Small intestine (tissue), 7 donors: ENCODE measurements at regions not wholly inside any gene's neighbourhood (a gene's known extent, or its start where the extent isn't known, plus 50 kb on each side); places are given as distances from the start of the nearest gene placed in this dataset.

Experiments
- DNase-seq, 2 donors: peaks; one replicate each; pipeline versions ENCODE4 v3.0.0 to v3.0.0-alpha.2; 2013
- FAIRE-seq: peaks from 2 replicates; lab custom pipeline; 2012; peaks lifted over from hg19 to GRCh38; lab: Jason Lieb, UNC
- H3K27ac ChIP-seq, 3 donors: one replicate each; pipeline ENCODE4 v1.5.1; 2013; ENCODE audit warnings: low read length in 2 of 3, mild to moderate bottlenecking in 2 of 3, control low read depth in 1 of 3, inconsistent platforms in 1 of 3, low read depth in 1 of 3, moderate library complexity in 1 of 3
- H3K27me3 ChIP-seq, 3 donors: one replicate each; pipeline ENCODE4 v1.6.1; 2013; ENCODE audit warnings: low read length in 3 of 3, inconsistent platforms in 1 of 3; ENCODE audit not compliant: control insufficient read depth in 3 of 3, insufficient read depth in 3 of 3
- H3K36me3 ChIP-seq, 3 donors: one replicate each; pipeline ENCODE4 v1.6.1; 2013; ENCODE audit warnings: low read length in 3 of 3, inconsistent platforms in 1 of 3, low read depth in 1 of 3, mild to moderate bottlenecking in 1 of 3, moderate library complexity in 1 of 3; ENCODE audit not compliant: control insufficient read depth in 3 of 3, insufficient read depth in 2 of 3
- H3K4me1 ChIP-seq, 3 donors: one replicate each; pipeline ENCODE4 v1.6.1; 2013; ENCODE audit warnings: low read length in 2 of 3, inconsistent platforms in 1 of 3, low read depth in 1 of 3, mild to moderate bottlenecking in 1 of 3, moderate library complexity in 1 of 3; ENCODE audit not compliant: control insufficient read depth in 3 of 3, insufficient read depth in 2 of 3
- H3K4me3 ChIP-seq, 3 donors: one replicate each; pipeline ENCODE4 v1.5.1; 2013; ENCODE audit warnings: low read length in 3 of 3, control low read depth in 1 of 3, inconsistent platforms in 1 of 3, low read depth in 1 of 3, mild to moderate bottlenecking in 1 of 3, moderate library complexity in 1 of 3
- H3K9me3 ChIP-seq, 2 donors: one replicate each; pipeline ENCODE4 v1.6.1; 2013; ENCODE audit warnings: low read depth in 1 of 2, low read length in 1 of 2; ENCODE audit not compliant: control insufficient read depth in 2 of 2, insufficient read depth in 1 of 2
- WGBS, 3 donors: extraction: QIAGEN DNeasy Blood & Tissue Kit; methylation state at CpG; one replicate each; pipeline ENCODE4 v1.1.7; 2013; 5-methylcytosine and 5-hydroxymethylcytosine counted together
- donor health status: healthy with polysubstance abuse.
- donor health status: control.
- donor health status: control.
- donor health status: Bipolar disorder and iron deficiency.
- donor health status: healthy.

- 60 to 71% (median 68%) methylated on average over 4 of the region's 4 CpGs for WGBS, 3 donors
- FAIRE-seq, result no peak
Measured at GRCh38 chr5:8280711-8281363, 411.9 kb downstream of the MTRR start.

GRCh38 chr5:8288334-8288733, 419.4 kb downstream of the MTRR start:
- DNase-seq (no peak), FAIRE-seq (no peak)
- Histone ChIP-seq H3K36me3 (no peaks in the 10 kb centered on the region), H3K27me3 (no peaks in the 10 kb centered on the region), H3K27ac (no peak overlapping the region), H3K9me3 (no peaks in the 10 kb centered on the region), H3K4me1 (no peaks in the 10 kb centered on the region), H3K4me3 (no peak overlapping the region)

More at GRCh38 chr5:8280711-8281363, 411.9 kb downstream of the MTRR start:
- H3K9me3 ChIP-seq, result no peaks in the 10 kb centered on the region
- H3K27ac ChIP-seq, result no peak overlapping the region
- H3K27me3 ChIP-seq, result no peaks in the 10 kb centered on the region
- no peak for DNase-seq
- H3K4me1 ChIP-seq, result no peaks in the 10 kb centered on the region
- H3K36me3 ChIP-seq, result no peaks in the 10 kb centered on the region
- H3K4me3 ChIP-seq, result no peak overlapping the region

GRCh38 chr5:8288897-8289516, 420.1 kb downstream of the MTRR start:
- DNase-seq (no peak), FAIRE-seq (no peak)
- WGBS, 3 donors, result 81 to 87% (median 86%) methylated on average over 6 of the region's 6 CpGs
- H3K9me3 ChIP-seq, result no peaks in the 10 kb centered on the region
- no peaks in the 10 kb centered on the region for H3K36me3 ChIP-seq
- H3K27ac ChIP-seq, result no peak overlapping the region
- H3K4me1 ChIP-seq, result no peaks in the 10 kb centered on the region
- H3K4me3 ChIP-seq, result no peak overlapping the region
- no peaks in the 10 kb centered on the region for H3K27me3 ChIP-seq

- H3K27me3 ChIP-seq, result no peaks in the 10 kb centered on the region
- H3K4me3 ChIP-seq, result no peak overlapping the region
- H3K36me3 ChIP-seq, result no peaks in the 10 kb centered on the region
- DNase-seq (no peak), FAIRE-seq (no peak)
- no peak overlapping the region for H3K27ac ChIP-seq
- no peaks in the 10 kb centered on the region for H3K9me3 ChIP-seq
- H3K4me1 ChIP-seq, result no peaks in the 10 kb centered on the region
- 73 to 80% (median 75%) methylated on average over 1 of the region's 1 CpG for WGBS, 3 donors
Measured at GRCh38 chr5:8289779-8290178, 420.8 kb downstream of the MTRR start.

GRCh38 chr5:8290721-8291120, 421.8 kb downstream of the MTRR start:
- WGBS, 3 donors, result 85 to 91% (median 91%) methylated on average over 2 of the region's 2 CpGs

GRCh38 chr5:8291641-8292040, 422.7 kb downstream of the MTRR start:
- Histone ChIP-seq H3K9me3 (no peaks in the 10 kb centered on the region), H3K4me3 (no peak overlapping the region), H3K36me3 (no peaks in the 10 kb centered on the region), H3K4me1 (no peaks in the 10 kb centered on the region), H3K27me3 (no peaks in the 10 kb centered on the region), H3K27ac (no peak overlapping the region)
- no peak for FAIRE-seq
- WGBS, 3 donors, result 73 to 85% (median 82%) methylated on average over 2 of the region's 2 CpGs
- DNase-seq, result no peak

More at GRCh38 chr5:8290721-8291120, 421.8 kb downstream of the MTRR start:
- Histone ChIP-seq H3K4me1 (no peaks in the 10 kb centered on the region), H3K9me3 (no peaks in the 10 kb centered on the region), H3K36me3 (no peaks in the 10 kb centered on the region), H3K4me3 (no peak overlapping the region), H3K27me3 (no peaks in the 10 kb centered on the region), H3K27ac (no peak overlapping the region)
- FAIRE-seq (no peak), DNase-seq (no peak)

- no peak for DNase-seq
- 59 to 72% (median 70%) methylated on average over 1 of the region's 1 CpG for WGBS, 3 donors
- Histone ChIP-seq H3K4me1 (no peaks in the 10 kb centered on the region), H3K27ac (no peak overlapping the region), H3K27me3 (no peaks in the 10 kb centered on the region), H3K9me3 (no peaks in the 10 kb centered on the region), H3K36me3 (no peaks in the 10 kb centered on the region), H3K4me3 (no peak overlapping the region)
- no peak for FAIRE-seq
Measured at GRCh38 chr5:8295141-8295540, 426.2 kb downstream of the MTRR start.

GRCh38 chr5:8299716-8300115, 430.8 kb downstream of the MTRR start:
- 76 to 79% (median 79%) methylated on average over 1 of the region's 1 CpG for WGBS, 3 donors
- H3K9me3 ChIP-seq, result no peaks in the 10 kb centered on the region

More at GRCh38 chr5:8299716-8300115, 430.8 kb downstream of the MTRR start:
- H3K36me3 ChIP-seq, result no peaks in the 10 kb centered on the region
- no peaks in the 10 kb centered on the region for H3K27me3 ChIP-seq
- FAIRE-seq, result no peak
- H3K27ac ChIP-seq, result no peak overlapping the region
- no peak overlapping the region for H3K4me3 ChIP-seq
- H3K4me1 ChIP-seq, result no peaks in the 10 kb centered on the region
- no peak for DNase-seq
